HG02763 (cell line): ENCODE measurements at regions not wholly inside any gene's neighbourhood (a gene's known extent, or its start where the extent isn't known, plus 50 kb on each side); places are given as distances from the start of the nearest gene placed in this dataset.

Experiments used
- ATAC-seq: cut with Tn5 transposase; IDR thresholded peaks from one replicate; pipeline ENCODE4 v1.9.1; 2021; ENCODE audit warnings: mild to moderate bottlenecking, moderate library complexity; ENCODE audit not compliant: unreplicated experiment

DNA sequence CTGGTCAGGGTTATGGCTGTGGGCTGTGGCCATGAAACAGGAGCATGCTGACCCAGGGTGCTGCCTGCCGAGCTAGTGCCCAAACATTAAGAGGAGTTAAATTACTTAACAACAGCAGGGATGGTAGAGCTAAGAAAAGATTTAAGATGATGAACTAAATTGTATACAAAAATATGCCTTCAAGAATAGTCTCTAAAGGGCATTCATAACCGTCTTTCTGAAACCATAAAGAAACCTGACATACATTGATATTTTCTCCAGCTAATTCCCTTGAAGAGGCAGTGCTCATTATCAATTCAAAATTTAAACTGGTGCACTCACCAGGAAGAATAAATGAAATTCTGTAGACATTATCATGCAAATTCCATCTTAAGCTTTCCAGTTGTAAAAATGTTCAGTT lies 265.8 kb upstream of the TAC1 start:
- no peak for ATAC-seq

DNA sequence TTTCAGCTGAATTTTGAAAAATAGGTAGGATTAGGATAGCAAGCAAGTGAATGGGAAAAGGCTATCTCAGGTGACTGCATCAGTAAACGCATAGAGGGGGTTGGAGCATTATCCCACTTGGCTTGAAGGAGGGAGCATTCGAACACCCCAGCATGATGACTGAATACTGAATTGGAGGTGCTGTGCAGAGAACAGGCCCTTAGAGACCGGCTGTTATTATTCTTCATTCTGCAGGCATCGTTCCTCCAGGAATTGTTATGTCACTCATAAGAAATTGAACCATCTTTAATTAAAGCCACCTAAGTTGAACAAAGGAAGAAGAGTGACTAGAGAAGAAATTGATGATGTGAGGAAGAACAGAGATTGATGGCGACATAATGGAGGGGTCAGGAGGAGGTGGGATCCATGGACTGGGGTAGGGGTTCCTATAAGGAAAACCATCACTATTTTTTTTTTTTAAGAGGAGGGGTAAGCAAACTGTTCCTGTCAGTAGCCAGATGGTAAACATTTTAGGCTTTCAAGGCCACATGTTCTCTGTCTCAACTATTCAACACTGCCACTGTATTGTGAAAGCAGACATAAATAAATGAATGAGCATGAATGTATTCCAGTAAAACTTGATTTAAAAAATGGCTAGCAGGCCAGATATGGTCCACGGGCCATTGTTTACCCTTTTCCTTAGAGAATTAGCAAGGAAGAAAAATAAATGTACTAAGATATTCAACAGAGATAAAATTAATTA lies 264.7 kb upstream of the TAC1 start:
- no peak for ATAC-seq

DNA sequence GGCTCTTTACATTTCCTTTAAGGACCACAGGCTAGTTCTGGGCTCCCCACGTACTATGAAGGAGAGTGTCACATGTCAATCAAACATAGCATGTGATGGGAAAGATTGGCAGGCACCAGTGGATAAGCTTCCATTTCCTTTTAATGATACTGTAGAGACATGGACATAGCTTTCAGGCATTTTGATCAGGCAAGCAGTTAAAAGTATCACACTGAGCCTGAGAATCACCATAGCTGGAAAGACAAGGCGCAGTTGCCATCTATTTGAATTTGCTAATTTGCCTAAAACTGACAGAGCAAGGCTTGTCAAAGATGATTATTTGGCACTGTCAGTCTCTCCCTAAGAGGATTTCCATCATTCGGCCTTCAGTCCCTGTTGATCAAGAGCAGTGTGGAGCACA lies 263.4 kb upstream of the TAC1 start:
- no peak for ATAC-seq

DNA sequence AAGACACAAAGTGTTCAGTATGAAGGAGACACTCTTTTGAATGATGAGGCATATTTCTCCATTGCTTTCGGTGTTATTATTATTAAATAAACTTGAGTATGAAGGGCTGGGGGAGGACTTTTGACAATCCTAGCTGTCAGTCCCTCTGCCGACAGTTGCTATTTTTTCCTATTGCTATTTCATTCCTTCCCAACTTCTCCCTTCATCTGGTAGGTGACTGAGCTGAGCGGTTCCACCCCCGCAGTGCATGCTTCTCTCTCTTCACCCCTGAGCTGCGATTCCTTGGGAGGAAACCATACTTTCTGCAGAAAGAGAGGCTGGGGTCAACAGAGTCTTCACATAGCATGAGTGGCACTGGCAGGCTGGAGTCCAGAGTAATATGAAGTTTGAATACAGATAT lies 261.2 kb upstream of the TAC1 start:
- no peak for ATAC-seq

DNA sequence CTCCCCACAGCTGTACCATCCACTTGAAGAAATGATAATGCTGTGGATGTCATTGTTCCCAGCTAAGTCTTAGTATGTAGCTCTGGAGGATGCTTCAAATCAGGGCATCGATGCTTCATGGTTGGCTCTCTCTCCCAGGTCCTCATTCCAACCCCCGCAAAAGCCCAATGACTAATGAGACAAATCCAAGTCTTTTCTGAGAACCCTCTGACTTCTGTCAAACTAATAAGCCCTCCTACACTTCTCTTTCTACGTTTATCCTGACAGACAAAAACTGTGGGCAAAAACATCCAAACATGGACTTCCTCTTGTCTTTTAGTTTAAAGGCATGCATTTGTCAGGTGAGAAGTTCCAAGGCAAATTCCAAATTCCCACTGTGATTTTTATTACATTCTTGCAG lies 260.4 kb upstream of the TAC1 start:
- ATAC-seq, result no peak

DNA sequence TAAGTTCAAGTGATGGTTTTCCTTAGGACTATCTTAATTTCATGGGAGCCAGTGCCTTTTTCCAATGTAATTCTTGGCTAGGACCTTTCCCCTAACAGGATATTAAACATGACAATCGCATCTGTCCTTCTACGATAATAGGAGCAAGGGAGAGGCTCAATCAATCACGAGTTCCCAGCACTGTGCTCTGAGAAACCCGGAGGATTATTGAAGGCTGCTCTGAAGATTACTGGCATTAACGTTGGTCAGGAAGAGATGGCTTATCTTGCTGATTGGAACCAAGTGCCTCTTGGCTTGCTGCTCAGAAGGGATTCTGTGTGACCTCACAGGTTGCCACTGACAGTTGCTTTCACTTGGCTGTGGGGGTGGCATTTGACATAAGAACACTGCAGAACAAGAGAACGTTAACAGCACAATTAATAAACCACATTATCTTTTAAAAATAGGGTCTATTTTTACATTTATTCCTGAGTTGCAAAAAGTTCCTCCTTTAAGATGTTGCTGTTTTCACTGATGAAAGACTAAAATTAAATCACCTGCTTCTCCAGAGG lies 252.1 kb upstream of the TAC1 start:
- no peak for ATAC-seq

DNA sequence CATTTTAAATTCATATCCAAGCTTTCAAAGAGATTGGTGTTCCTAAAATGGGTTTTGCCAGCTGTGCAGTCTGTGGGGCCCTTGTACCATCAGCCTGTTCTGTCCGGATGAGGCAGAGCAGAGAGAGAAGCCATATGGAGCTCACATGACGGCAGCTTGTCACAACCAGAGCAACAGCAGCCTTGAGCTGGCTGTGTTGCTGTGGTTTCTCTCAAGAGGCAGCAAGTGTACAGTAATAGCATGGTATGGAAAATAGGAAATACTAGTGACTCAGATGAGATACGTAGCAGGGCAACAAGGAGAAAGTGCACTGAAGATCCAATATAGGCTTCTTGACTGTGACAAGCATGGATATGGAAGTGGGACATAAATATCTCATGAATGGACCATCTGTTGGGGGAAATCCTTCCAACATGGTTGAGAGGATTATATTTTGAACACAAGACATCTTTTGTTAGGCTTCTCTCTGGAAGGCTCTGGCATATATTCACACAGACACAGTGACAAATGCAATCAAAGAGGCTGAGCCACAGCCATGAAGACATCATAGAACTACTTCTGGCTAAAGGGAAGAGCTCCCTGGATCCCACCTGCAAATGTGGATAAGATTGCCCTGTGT lies 251.0 kb upstream of the TAC1 start:
- ATAC-seq, result no peak

DNA sequence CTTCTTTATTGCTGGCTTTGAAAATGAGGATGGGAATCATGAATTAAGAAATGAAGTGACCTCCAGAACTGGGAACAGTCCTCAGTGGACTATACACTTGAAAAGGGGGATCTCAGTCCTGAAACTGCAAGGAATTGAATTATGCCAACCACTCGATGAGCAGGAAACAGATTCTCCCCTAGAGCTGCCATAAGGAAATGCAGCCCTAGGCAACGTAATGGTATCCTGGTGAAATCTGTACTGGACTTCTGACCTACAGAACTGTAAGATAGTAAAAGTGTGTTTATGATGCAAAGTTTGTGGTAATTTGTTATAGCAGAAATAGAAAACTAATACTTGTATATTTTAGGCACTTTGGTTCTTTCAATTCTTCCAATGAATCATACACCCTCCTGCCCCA lies 236.4 kb upstream of the TAC1 start:
- no peak for ATAC-seq

DNA sequence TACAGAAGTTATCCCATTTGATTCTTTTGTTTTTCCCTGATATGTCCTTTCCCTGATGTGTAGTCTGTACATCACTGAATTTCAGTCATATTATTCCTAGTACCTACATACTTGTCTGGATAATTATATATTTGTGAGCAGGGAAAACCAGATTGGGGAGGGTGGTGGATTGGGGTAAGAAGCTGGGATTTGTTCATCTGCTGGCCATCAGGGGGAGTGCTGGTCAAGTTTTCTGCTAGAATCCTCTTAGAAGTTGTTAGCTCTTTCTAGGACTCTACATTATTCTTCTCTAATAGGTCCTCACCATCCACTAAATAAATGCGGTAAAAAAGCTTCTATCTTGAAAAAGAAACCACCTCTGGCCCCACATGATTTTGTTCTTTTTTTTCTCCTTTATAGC lies 232.7 kb upstream of the TAC1 start:
- ATAC-seq, result no peak

DNA sequence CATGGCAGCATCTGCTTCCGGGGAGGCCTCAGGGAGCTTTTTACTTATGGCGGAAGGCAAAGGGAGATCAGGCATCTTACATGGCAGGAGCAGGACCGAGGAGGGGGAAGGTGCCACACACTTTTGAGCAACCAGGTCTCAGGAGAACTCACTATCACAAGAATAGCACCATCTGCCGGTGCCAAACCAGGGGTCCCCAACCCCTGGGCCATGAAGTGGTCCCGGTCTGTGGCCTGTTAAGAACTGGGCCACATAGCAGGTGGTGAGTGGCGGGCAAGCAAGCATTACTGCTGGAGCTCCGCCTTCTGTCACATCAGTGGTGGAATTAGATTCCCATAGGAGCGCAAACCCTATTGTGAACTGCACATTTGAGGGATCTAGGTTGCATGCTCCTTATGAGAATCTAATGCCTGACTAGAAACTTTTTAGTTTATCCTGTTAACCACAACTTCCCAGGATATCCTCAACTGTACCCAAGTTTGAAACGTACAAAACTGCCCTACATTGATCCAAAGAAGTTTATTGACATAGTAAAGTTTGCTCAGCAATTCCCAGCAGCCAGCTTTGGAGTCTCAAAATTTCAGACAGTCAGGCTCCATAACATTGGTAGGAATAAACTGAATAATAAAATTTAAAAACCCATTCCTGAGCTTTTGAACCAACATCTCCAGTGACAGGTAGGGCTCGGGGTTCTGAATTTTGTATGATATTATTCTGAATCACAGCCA lies 228.4 kb upstream of the TAC1 start:
- no peak for ATAC-seq

DNA sequence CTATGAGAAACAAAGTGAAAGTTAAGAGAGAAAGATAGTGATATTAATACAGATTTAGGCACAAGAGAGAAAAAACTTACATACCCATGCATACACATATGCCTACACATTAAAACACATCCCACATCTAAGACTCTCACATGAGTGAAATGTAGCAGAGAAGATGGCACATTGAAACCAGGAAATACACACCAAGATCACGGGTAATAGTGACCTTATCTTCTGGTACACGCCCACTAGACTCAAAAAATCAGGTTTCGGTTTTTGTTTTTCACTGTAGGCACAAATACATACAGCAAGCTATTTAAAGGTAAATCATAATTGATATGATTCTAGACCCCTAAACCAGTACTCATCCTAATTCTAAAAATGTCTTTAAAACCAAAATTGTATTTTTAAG lies 225.2 kb upstream of the TAC1 start:
- no peak for ATAC-seq

DNA sequence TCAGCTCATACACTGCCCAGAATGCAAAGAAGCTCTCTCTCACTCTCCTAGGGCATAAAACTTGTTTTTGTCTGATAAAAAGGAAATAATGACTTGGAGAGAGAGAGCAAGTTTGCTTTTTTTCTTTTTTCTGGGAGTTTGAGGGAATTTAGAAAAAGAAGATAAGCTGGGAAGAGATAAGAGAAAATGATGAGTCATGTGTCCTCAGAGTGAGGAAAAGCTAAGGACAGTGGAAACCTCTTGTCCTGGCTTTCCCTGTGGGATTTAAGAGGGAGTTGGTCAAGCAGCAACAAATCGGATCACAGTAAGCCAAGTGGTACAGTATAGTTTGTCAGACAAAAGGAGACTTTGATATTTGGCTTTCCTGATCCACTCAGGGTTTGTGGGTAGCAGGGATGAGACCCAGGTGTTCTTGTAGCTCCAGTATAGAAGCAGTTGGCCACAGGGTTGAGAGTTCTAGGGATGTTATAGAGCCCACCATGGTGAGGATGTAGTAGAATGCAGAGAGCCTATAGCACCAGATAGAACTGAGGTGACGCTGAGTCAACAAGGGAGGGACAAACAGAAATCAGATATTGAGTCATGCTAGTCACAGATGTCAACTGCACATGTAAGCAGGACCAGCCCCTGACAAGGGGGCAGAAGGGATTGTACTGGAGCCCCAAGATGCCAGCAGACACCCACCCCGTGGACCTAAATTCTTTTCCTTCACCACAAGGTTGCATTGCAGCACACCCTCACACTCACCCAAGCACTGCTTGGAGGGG lies 219.3 kb upstream of the TAC1 start:
- no peak for ATAC-seq

DNA sequence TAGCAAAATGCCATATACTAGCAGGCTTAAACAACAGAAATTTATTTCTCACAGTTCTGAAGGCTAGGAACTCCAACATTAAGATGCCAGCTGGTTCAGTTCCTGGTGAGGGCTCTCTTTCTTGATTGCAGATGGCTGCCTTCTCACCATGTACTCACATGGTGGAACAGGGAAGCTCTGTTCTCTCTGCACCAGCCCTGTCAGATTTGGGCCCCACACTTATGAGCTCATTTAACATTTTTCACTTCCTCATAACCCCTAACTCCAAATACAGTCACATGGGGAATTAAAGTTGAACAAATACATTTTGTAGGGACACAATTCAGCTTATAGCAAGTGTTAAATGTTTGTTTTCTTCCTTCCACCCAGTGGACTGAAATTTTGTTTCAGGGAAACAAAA lies 218.6 kb upstream of the TAC1 start:
- ATAC-seq, result no peak

DNA sequence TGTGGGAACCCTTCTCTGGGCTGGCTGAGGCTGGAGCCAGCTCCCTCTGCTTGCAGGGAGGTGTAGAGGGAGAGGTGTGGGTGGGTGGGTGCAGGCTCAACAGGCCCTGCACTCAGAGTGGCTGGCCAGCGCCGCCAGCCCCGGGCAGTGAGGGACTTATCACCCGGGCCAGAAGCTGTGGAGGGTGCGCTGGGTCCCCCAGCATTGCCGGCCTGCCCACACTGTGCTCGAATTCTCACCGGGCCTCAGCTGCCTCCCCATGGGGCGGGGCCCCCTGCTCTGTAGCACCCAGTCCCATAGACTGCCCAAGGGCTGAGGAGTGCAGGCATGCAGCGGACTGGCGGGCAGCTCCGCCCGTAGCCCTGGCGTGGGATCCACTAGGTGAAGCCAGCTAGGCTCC lies 190.7 kb upstream of the TAC1 start:
- no peak for ATAC-seq

DNA sequence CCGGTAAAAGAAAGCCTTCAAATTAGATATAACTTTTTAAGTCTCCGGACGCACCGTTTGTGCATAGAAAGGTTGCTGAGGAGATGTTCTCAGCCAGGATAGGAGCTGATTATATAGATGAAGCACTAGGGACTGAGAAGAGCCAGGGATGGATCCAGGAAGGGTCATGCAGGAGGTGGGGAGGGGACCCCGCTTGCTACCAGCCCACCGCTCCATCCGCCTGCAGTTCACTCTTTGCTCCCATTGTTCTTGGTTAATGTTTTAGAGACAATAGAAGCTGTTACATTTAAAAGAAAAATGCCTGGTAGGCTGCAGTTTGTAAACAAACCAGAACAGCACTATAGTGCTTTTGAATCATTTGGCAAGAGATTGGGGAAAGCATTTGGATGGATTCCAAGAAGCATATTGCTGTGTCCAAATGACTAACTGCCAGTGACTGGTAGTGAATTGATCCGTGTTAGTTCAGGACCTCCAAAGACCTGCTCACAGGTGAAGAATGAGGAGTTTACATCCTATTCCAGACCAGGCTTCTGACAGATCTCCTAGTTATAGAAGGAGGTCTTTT lies 175.9 kb upstream of the TAC1 start:
- no peak for ATAC-seq

DNA sequence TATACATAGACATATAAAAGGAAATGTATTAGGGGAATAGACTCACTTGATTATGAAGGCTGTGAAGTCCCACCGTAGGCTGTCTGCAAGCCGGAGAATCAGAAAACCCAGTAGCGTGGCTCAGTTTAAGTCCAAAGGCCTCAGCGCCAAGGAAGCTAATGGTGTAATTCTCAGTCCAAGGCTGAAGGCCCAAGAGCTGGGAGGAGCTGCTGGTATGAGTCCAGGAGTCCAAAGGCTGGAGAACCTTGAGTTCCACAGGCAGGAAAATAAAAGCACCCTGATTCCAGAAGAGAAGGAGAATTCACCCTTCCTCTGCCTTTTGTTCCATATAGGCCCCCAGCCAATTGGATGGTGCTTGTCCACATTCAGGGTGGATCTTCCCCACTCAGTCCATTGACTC lies 166.2 kb upstream of the TAC1 start:
- no peak for ATAC-seq

DNA sequence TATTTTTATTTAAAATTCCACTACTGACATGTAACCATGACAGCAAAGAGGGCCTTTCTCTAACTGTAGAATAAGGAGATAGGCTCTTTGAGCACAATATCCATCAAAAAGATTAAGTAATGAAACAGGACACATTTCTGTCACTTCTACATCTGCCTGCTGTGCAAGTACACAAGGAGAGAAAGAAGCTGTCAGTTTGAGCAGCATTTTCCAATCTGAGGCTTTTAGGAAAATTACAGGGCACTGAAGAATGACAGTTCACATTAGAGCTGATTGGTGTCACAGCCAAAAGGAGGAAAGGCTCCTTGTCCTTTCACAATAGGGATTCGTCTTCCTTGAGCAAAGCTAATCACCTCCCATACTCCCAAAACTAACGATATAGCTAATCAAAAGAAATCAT lies 158.8 kb upstream of the TAC1 start:
- ATAC-seq, result no peak

DNA sequence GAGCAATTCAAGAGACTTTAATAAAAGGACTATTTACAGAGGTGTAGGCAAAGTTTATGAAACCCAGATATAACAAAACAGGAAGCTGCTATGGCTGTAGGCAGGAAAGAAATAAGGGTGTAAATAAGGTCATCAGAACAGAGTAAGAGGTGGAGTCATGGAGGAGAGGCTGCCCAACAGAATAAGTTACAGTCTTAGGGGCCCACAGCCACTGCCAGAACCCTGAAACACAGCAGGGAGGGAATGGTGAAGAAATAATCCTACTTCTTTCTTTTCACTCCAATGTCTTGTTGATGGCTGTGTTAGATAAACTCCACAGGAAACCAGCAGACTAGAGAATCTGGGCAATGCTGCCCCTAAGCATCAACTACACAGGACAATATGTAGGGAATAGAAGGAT lies 155.8 kb upstream of the TAC1 start:
- ATAC-seq, result no peak

DNA sequence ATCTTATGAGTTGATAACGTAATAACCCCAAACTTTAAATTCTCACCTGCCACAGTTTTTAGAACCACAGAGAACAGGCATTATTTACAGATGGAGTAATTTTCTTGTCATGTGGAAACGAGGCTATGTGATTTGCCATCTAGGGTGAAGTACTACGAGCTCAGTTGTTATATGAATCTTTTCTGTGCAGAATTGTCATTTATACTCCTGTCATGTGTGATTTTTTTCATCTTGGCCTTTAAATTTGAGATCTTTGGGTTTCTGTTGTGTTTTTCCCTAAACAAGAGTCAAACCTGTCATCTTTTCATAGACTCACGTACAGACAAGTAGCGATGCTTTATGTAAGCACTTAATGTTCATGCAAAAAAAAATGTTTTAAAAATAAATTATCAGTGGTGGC lies 153.7 kb upstream of the TAC1 start:
- no peak for ATAC-seq

DNA sequence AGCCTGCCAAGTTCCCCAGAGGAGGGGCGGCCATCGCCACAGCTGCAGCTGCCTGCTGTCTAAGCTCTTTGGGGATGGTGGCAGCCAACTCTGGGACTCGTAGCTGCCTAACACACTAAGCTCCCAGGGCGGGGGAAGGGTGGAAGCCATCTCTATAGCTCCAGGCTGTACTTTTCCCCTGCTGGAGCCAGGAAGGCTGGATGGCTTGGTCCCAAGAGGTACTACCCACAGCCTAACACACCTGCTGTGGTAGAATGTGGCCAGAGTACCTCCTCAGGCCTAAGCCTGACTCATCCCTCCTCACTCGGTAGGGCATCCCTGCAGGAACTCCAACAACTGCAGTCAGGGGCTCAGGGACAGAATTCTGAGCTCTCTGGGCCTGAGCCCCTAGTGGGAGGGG lies 151.7 kb upstream of the TAC1 start:
- ATAC-seq, result no peak

DNA sequence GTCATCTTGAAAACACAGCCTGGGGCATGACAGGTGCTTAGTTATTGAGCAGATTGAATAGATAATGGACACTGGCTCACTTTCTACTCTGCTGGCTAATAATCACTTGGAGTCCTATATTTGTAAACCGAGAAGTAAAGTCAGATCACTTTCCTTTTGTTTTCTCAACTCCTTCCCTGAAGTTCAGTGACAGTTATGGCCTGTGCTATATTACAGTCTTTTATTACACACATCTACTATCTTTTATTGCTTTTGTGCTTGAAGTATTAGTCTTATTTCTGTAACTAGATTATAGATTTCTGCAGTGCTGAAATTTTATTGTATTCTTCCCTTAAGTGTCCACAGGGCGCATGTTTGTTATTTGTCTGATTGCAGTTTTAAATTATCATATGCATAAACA lies 136.4 kb upstream of the TAC1 start:
- ATAC-seq, result no peak
